NCI-H226 (cell line): ENCODE measurements at regions not wholly inside any gene's neighbourhood (a gene's known extent, or its start where the extent isn't known, plus 50 kb on each side); places are given as distances from the start of the nearest gene placed in this dataset.

Source experiments
- DNase-seq: peaks from one replicate; pipeline ENCODE4 v3.0.0-alpha.2; 2015

- no peak for DNase-seq
These were observed 434.1 kb downstream of the DNAJB9 start for GRCh38 chr7:109003742-109004141.

GRCh38 chr7:109009636-109010035 lies 440.0 kb downstream of the DNAJB9 start:
- DNase-seq, result no peak

- DNase-seq, result no peak
These were observed 450.6 kb downstream of the DNAJB9 start for GRCh38 chr7:109020251-109020650.

GRCh38 chr7:109021390-109021789 lies 451.7 kb downstream of the DNAJB9 start:
- no peak for DNase-seq

- DNase-seq, result no peak
These were observed 460.2 kb downstream of the DNAJB9 start for GRCh38 chr7:109029866-109030265.

GRCh38 chr7:109044691-109045090 lies 475.0 kb downstream of the DNAJB9 start:
- no peak for DNase-seq

GRCh38 chr7:109049366-109049765 lies 479.7 kb downstream of the DNAJB9 start:
- DNase-seq, result no peak

GRCh38 chr7:109059089-109059488 lies 489.4 kb downstream of the DNAJB9 start:
- DNase-seq, result no peak

GRCh38 chr7:109062798-109063197 lies 493.1 kb downstream of the DNAJB9 start:
- no peak for DNase-seq

GRCh38 chr7:109073543-109073942 lies 503.9 kb downstream of the DNAJB9 start:
- DNase-seq, result no peak

- DNase-seq, result no peak
These were observed 506.8 kb downstream of the DNAJB9 start for GRCh38 chr7:109076396-109076972.

- DNase-seq, result no peak
These were observed 521.4 kb downstream of the DNAJB9 start for GRCh38 chr7:109091042-109091441.

- DNase-seq, result no peak
These were observed 522.6 kb downstream of the DNAJB9 start for GRCh38 chr7:109092268-109092667.

- DNase-seq, result no peak
These were observed 531.7 kb downstream of the DNAJB9 start for GRCh38 chr7:109101332-109101731.

GRCh38 chr7:109109558-109109957 lies 539.9 kb downstream of the DNAJB9 start:
- no peak for DNase-seq

- no peak for DNase-seq
These were observed 541.4 kb downstream of the DNAJB9 start for GRCh38 chr7:109111086-109111485.

- DNase-seq, result no peak
These were observed 552.1 kb downstream of the DNAJB9 start for GRCh38 chr7:109121599-109122300.

GRCh38 chr7:109125001-109125400 lies 555.3 kb downstream of the DNAJB9 start:
- DNase-seq, result no peak

- no peak for DNase-seq
These were observed 556.9 kb downstream of the DNAJB9 start for GRCh38 chr7:109126404-109127050.

GRCh38 chr7:109127145-109127544 lies 557.5 kb downstream of the DNAJB9 start:
- DNase-seq, result no peak

- no peak for DNase-seq
These were observed 561.5 kb downstream of the DNAJB9 start for GRCh38 chr7:109131141-109131540.

GRCh38 chr7:109136893-109137292 lies 567.2 kb downstream of the DNAJB9 start:
- DNase-seq, result no peak

- no peak for DNase-seq
These were observed 585.1 kb downstream of the DNAJB9 start for GRCh38 chr7:109154748-109155147.

- no peak for DNase-seq
These were observed 588.6 kb downstream of the DNAJB9 start for GRCh38 chr7:109158246-109158645.
